Stimulated activated CD4-positive, alpha-beta T cell treated with anti-CD3 and anti-CD28 coated beads, Interleukin-15, amount 100 ng/mL, for 24 hours (primary cell): ENCODE measurements at regions not wholly inside any gene's neighbourhood (a gene's known extent, or its start where the extent isn't known, plus 50 kb on each side); places are given as distances from the start of the nearest gene placed in this dataset.
A peak's percentile ranks its signal among the peaks of the same experiment; 100 is the strongest.
"Not testable (repeated sequence)": the region's sequence is repeated elsewhere in the genome, so short reads cannot be mapped to it uniquely, and the experiment has no call there.

ENCODE experiments used
- DNase-seq: peaks from one replicate; pipeline ENCODE4 v3.0.0-alpha.2; 2020

DNA sequence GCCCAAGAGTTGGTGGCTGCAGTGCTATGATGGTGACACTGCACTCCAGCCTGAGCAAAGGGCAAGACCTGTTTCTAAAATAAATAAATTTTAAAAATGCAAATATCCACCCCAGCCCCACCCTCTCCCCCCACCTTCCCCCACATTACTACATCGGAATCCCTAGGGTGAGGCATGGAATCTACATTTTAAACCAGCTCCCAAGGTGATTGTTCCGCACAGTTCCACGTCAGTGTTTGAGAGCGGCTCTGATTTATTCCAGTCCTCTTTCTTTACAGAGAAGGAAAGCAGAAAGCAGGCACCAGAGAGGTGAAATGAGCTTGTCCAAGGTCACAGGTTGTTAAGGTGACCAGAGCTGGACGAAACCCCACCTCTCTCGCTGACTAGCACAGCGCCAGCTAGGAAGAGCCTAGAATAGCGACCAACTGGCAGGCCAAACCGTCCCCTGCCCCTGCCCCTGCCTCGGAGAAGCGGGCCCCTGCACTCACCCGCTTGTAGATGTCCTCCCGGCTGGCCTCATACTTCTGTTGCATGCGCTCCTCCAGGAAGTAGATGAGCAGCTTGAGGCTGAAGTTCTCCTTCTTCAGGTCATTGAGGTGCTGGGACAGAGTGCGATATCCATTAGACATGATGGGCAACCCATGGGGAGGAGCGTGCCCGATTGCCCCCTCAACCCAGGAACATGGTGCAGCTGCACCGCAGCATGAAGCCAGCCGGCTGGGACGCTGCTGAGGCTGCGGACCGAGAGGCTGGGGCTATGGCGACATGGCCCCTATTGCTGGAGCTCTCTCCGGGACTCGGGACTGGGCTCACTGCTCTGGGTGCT is 103.7 kb upstream of the NBPF26 start:
- DNase-seq, result not testable (repeated sequence)

- DNase-seq, result not testable (repeated sequence)
These were observed 103.1 kb upstream of the NBPF26 start for GRCh38 chr1:120620693-120620969.

DNA sequence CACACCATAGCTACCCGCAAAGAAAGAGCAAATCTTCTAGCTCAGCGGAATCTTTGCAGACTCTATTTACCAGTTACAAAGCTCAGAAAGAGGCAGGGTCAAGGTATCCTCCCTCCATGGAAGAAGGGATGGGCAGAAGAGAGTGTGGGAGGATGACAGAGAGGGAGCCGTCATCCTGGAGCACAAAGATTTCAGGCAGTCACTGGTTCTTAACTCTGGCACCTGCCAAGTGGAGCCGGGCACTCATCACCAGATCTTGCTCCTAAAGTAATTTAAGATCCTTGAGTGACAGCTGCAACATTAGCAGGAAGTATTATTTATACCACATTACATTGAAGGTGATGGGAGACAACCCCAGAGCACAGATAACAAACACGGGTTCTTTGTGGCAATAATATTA is 102.5 kb upstream of the NBPF26 start:
- not testable (repeated sequence) for DNase-seq

DNA sequence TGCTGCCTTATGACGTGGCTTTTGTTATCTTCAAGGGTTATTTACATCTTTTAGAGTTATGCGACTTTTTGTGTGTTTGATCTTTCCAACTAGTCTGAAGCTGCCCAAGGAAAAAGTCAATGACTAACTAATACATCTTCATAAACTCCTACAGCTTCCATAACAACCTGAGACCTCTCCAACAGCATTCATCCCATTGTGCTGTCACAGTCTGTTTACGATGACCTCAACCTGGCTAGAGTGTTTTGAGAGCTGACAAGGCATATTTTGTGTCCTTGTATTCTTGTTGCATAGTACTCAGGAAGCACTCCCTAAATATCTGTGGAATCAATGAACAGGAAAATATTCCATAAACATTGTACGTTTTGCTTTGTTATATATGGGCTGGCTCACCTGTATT is 100.2 kb upstream of the NBPF26 start:
- DNase-seq, result not testable (repeated sequence)

DNA sequence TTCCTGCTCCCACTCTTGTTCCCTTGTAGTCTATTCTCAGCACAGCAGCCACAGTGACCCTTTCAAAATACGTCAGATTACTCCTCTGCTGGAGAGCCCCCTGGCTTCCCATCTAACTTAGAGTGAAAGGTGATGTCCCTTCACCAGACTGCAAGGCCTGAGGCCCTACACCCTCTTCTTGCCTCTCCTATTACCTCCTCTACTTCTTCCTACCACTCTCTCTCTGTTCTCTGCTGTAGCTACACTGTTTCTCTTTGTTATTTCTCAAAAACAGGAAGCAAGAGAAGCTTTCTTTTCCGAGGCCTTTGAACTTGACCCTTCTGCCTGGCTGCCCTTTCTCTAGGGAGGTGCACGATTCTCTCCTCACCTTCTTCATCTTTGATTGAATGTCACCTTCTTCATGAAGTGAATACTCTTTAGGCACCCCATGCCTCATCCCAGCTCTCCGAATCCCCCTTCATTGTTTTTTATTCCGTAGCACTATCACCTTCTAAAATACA is 99.1 kb upstream of the NBPF26 start:
- DNase-seq, result not testable (repeated sequence)

GRCh38 chr1:120629832-120630455 is 93.8 kb upstream of the NBPF26 start:
- DNase-seq, result not testable (repeated sequence)

- not testable (repeated sequence) for DNase-seq
These were observed 88.6 kb upstream of the NBPF26 start for GRCh38 chr1:120634816-120635806.

DNA sequence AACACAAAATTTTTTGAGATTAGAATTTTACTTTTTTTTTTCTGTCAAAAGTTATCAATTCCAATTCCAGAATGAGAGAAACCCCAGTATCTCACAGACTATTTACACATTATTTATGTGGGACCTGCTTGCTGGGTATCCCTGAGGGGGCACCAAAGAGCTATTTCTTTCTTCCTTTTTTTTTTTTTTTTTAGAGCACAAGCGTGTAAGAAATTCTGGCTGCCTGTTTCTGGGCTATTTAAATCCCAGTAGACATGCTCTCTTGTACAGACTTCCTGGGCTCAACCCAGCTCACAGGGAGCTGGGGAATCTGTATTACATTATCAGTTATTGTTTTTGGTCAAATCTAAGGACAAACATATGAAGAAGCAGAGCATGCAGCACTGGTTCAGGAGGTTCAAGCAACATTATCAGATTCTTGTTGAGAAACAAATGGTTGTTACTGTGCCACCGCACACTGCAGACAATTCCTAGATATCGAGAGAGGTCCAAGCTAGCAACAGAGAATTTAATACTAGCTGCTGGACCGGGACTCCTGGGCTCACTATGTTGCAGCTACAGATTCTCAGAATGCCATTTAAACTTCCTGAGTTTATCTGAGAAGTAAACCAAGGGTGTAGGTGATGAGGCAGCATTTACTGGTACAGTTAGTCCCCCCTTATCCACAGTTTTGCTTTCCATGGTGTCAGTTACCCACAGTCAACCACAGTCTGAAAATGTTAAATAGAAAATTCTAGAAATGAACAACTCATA is 83.3 kb upstream of the NBPF26 start:
- not testable (repeated sequence) for DNase-seq

DNA sequence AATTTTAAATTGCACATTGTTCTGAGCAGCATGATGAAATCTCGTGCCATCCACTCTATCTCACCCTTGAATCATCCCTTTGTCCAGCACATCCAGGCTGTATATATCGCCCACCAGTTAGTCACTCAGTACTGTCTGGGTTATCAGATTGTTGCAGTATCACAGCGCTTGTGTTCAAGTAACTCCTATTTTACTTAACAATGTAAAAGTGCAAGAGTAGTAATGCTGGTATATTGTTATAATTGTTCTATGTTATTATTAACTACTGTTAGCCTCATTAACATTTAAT is 82.8 kb upstream of the NBPF26 start:
- DNase-seq, result not testable (repeated sequence)

GRCh38 chr1:120647182-120647581 is 76.6 kb upstream of the NBPF26 start:
- DNase-seq, result not testable (repeated sequence)

DNA sequence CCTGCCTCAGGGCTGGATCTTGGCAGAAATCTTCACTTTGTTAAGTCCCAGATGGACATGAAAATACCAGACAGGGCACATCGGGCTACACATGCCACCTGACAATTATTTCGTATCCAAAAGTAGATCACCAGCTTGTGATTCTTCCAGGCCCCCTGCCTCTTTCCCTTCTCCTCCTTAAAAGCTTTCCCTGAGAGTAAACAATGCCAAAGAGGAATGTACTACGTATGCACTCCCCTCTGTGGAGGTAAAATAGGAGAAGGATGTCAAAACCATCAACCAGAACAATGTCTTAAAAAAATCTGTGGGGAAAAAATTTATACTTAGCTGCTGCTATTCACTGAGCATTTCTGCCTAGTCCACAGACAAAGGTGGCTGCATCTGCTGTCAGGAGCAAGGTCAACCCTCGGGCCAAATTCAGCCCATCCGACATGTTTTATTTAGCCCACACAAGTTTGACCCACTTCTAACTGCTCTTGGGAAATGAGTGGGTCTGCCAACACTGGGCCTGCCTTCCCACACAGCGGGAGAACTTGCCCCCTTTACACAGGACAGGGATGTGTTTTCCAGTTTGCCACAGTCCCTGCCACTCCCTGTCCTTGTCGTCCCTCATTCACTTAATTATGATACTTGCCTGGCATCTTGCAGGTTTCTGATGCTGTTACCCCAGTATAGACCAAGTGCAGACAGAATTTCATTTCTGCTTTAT is 74.7 kb upstream of the NBPF26 start:
- not testable (repeated sequence) for DNase-seq

GRCh38 chr1:120649730-120650129 is 74.0 kb upstream of the NBPF26 start:
- not testable (repeated sequence) for DNase-seq

DNA sequence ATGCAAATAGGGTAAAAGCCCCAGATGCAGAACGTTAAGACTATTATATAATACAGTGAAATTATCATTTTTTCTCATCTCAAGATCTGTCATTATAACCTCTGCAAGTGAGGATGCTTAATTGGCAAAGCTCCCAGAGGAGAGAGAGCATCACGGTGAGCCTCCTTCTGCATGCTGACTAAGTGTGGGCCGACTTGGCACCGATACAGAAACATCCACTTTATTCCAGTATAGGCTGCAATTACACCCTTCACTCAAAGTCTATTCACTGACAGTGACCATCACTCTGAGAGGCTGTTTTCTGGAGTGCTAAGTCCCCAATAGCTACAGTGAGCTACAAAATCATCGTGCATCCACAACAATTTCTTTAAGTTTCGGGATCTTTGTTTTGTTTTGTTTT is 69.6 kb upstream of the NBPF26 start:
- DNase-seq, result not testable (repeated sequence)

- not testable (repeated sequence) for DNase-seq
These were observed 68.4 kb upstream of the NBPF26 start for GRCh38 chr1:120655394-120655793.

- DNase-seq, result not testable (repeated sequence)
These were observed 67.6 kb upstream of the NBPF26 start for GRCh38 chr1:120656116-120656515.

- not testable (repeated sequence) for DNase-seq
These were observed 65.9 kb upstream of the NBPF26 start for GRCh38 chr1:120657804-120658203.

DNA sequence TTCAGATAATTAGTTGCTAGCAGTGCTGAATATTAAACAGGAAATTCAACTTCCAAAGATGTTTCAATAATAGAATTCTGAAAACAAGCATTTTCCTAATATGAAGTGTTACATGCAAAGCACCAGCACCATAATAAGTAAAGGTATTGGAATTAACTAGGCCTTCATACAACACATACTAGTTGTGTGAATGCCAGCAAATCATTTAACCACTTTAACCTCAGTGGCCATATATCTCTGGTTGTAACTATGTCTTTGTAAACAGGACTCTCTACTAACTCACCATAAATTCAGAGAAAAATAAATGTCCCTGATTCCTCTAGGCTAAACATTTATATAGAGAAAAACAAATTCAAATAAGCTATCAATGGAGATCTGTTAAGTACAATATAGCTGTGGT is 65.1 kb upstream of the NBPF26 start:
- not testable (repeated sequence) for DNase-seq

GRCh38 chr1:120659133-120659532 is 64.6 kb upstream of the NBPF26 start:
- not testable (repeated sequence) for DNase-seq

GRCh38 chr1:120664376-120665249 is 59.1 kb upstream of the NBPF26 start:
- not testable (repeated sequence) for DNase-seq

- DNase-seq, result peak; percentile 9
These were observed 58.5 kb upstream of the NBPF26 start for GRCh38 chr1:120665250-120665577.

DNA sequence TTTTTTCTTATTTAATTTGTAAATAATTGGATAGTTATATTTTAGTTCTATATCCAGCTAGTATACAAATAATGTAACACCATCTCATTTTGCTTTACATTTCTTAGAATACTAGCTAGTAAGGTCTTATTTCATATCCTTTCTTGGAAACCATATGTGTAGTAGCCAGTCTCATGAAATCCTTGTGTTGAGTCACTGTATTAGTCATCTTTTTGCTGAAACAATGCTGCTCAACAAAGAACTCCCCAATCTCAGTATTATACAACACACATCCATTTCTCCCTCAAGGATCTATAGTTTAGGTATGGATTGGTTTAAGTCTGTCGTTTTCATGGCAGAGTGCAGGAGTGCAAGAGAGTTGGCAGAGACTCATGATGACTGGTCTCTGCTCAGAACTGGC is 55.6 kb upstream of the NBPF26 start:
- not testable (repeated sequence) for DNase-seq
